Trophoblast cell (in vitro differentiated cells and primary cell): ENCODE measurements at regions not wholly inside any gene's neighbourhood (a gene's known extent, or its start where the extent isn't known, plus 50 kb on each side); places are given as distances from the start of the nearest gene placed in this dataset.

Source experiments
- DNase-seq, 2 donors: peaks; one replicate each; pipeline ENCODE4 v3.0.0-alpha.2; 2016
- H2AFZ ChIP-seq: 2 replicates; pipeline ENCODE4 v1.6.1; 2013; ENCODE audit warnings: low read length, moderate library complexity, mild to moderate bottlenecking; ENCODE audit not compliant: insufficient read depth, poor library complexity
- H2AK5ac ChIP-seq: 2 replicates; pipeline ENCODE4 v1.6.1; 2013; ENCODE audit warnings: mild to moderate bottlenecking, low read length
- H2BK120ac ChIP-seq: 2 replicates; pipeline ENCODE4 v1.6.1; 2013; ENCODE audit warnings: low read length, mild to moderate bottlenecking, moderate library complexity; ENCODE audit not compliant: insufficient read depth, poor library complexity
- H2BK12ac ChIP-seq: 2 replicates; pipeline ENCODE4 v1.6.1; 2013; ENCODE audit warnings: mild to moderate bottlenecking, low read length, moderate library complexity
- H2BK5ac ChIP-seq: 2 replicates; pipeline ENCODE4 v1.6.1; 2013; ENCODE audit warnings: low read length, low read depth, moderate library complexity, mild to moderate bottlenecking; ENCODE audit not compliant: poor library complexity
- H3K14ac ChIP-seq: 2 replicates; pipeline ENCODE4 v1.6.1; 2013; ENCODE audit warnings: mild to moderate bottlenecking, low read length
- H3K18ac ChIP-seq: 2 replicates; pipeline ENCODE4 v1.6.1; 2013; ENCODE audit warnings: mild to moderate bottlenecking, low read length
- H3K23ac ChIP-seq: 2 replicates; pipeline ENCODE4 v1.6.1; 2013; ENCODE audit warnings: low read length
- H3K27ac ChIP-seq: 2 replicates; pipeline ENCODE4 v1.5.1; 2013; ENCODE audit warnings: low read depth, mild to moderate bottlenecking, inconsistent platforms, low read length, moderate library complexity
- H3K27me3 ChIP-seq: 2 replicates; pipeline ENCODE4 v1.6.1; 2013; ENCODE audit warnings: inconsistent platforms, mild to moderate bottlenecking, low read length, moderate library complexity; ENCODE audit not compliant: insufficient read depth
- H3K36me3 ChIP-seq, 2 experiments: 1 replicate in 1 of 2; 2 replicates in 1 of 2; pipeline ENCODE4 v1.6.1; 2013; ENCODE audit warnings: low read length in 2 of 2, mild to moderate bottlenecking in 2 of 2, moderate library complexity in 1 of 2; ENCODE audit not compliant: insufficient read depth in 2 of 2, control insufficient read depth in 1 of 2
- H3K4ac ChIP-seq: 2 replicates; pipeline ENCODE4 v1.6.1; 2013; ENCODE audit warnings: low read depth, mild to moderate bottlenecking, low read length, moderate library complexity
- H3K4me1 ChIP-seq, 2 experiments: 1 replicate in 1 of 2; 2 replicates in 1 of 2; pipeline ENCODE4 v1.6.1; 2013; ENCODE audit warnings: low read length in 2 of 2, mild to moderate bottlenecking in 2 of 2, moderate library complexity in 1 of 2; ENCODE audit not compliant: insufficient read depth in 2 of 2, control insufficient read depth in 1 of 2
- H3K4me2 ChIP-seq: 2 replicates; pipeline ENCODE4 v1.6.1; 2013; ENCODE audit warnings: inconsistent platforms, mild to moderate bottlenecking, low read length, moderate library complexity
- H3K4me3 ChIP-seq: 2 replicates; pipeline ENCODE4 v1.5.1; 2013; ENCODE audit warnings: mild to moderate bottlenecking, low read depth, low read length, inconsistent platforms
- H3K79me1 ChIP-seq: one replicate; pipeline ENCODE4 v1.6.1; 2013; ENCODE audit warnings: low read length
- H3K79me2 ChIP-seq: 2 replicates; pipeline ENCODE4 v1.6.1; 2013; ENCODE audit warnings: low read length, mild to moderate bottlenecking; ENCODE audit not compliant: control insufficient read depth, insufficient read depth, poor library complexity
- H3K9ac ChIP-seq: 2 replicates; pipeline ENCODE4 v1.6.1; 2013; ENCODE audit warnings: mild to moderate bottlenecking, low read length
- H3K9me3 ChIP-seq: 2 replicates; pipeline ENCODE4 v1.6.1; 2013; ENCODE audit warnings: low read depth, mild to moderate bottlenecking, control low read depth, inconsistent platforms, low read length; ENCODE audit not compliant: insufficient read depth
- H4K12ac ChIP-seq: 2 replicates; pipeline ENCODE4 v1.6.1; 2013; ENCODE audit warnings: low read depth, mild to moderate bottlenecking, low read length, moderate library complexity
- H4K8ac ChIP-seq: 2 replicates; pipeline ENCODE4 v1.6.1; 2013; ENCODE audit warnings: low read depth, mild to moderate bottlenecking, low read length, moderate library complexity
- H4K91ac ChIP-seq: one replicate; pipeline ENCODE4 v1.6.1; 2013; ENCODE audit warnings: low read depth, mild to moderate bottlenecking, low read length, moderate library complexity
- WGBS: extraction: QIAGEN DNeasy Blood & Tissue Kit; methylation state at CpG from one replicate; pipeline ENCODE4 v1.1.7; 2013; ENCODE audit warnings: missing lambda C conversion rate; ENCODE audit not compliant: insufficient read length, insufficient coverage; ENCODE audit errors: extremely low coverage; 5-methylcytosine and 5-hydroxymethylcytosine counted together

- no peak overlapping the region for H4K12ac ChIP-seq
- no peak overlapping the region for H2BK12ac ChIP-seq
- H3K27ac ChIP-seq, result no peak overlapping the region
- no peak overlapping the region for H2AFZ ChIP-seq
- H3K9me3 ChIP-seq, result no peaks in the 10 kb centered on the region
- no peak overlapping the region for H3K18ac ChIP-seq
- no peak overlapping the region for H3K9ac ChIP-seq
- H2AK5ac ChIP-seq, result no peak overlapping the region
- no peaks in the 10 kb centered on the region for H3K36me3 ChIP-seq
- H3K23ac ChIP-seq, result no peak overlapping the region
- H2BK5ac ChIP-seq, result no peak overlapping the region
- no peak overlapping the region for H3K14ac ChIP-seq
- no peak overlapping the region for H3K4me2 ChIP-seq
- H3K4me3 ChIP-seq, result no peak overlapping the region
- peaks cover under 1 to 1% of the 10 kb centered on the region in 2 experiments for H3K4me1 ChIP-seq
- H3K79me1 ChIP-seq, result no peaks in the 10 kb centered on the region
- DNase-seq, result no peak
- no peak overlapping the region for H4K91ac ChIP-seq
- no peak overlapping the region for H3K4ac ChIP-seq
- no peaks in the 10 kb centered on the region for H3K27me3 ChIP-seq
- no peak overlapping the region for H4K8ac ChIP-seq
- H3K79me2 ChIP-seq, result no peaks in the 10 kb centered on the region
- H2BK120ac ChIP-seq, result no peak overlapping the region
These were observed 279.7 kb downstream of the OSR1 start for GRCh38 chr2:19078709-19079108.

- no CpG with 5 or more reads among the region's 4 CpGs for WGBS
- Histone ChIP-seq H3K4me3 (no peak overlapping the region), H2BK5ac (no peak overlapping the region)
These were observed 284.9 kb downstream of the OSR1 start for GRCh38 chr2:19073522-19073921.

GRCh38 chr2:19072161-19072560 lies 286.3 kb downstream of the OSR1 start:
- DNase-seq, result no peak
- no peak overlapping the region for H4K12ac ChIP-seq
- H2BK5ac ChIP-seq, result no peak overlapping the region
- H3K23ac ChIP-seq, result no peak overlapping the region
- H3K36me3 ChIP-seq, result no peaks in the 10 kb centered on the region
- no peaks in the 10 kb centered on the region for H3K79me2 ChIP-seq
- no peak overlapping the region for H2BK12ac ChIP-seq
- peaks cover 6% of the 10 kb centered on the region in 2 experiments for H3K4me1 ChIP-seq
- no peak overlapping the region for H2AFZ ChIP-seq
- no peak overlapping the region for H2BK120ac ChIP-seq
- no peak overlapping the region for H3K27ac ChIP-seq
- no peak overlapping the region for H3K9ac ChIP-seq
- H3K79me1 ChIP-seq, result no peaks in the 10 kb centered on the region
- no peak overlapping the region for H4K91ac ChIP-seq
- WGBS, result no CpG with 5 or more reads among the region's 2 CpGs
- H4K8ac ChIP-seq, result no peak overlapping the region
- no peak overlapping the region for H3K14ac ChIP-seq
- H3K27me3 ChIP-seq, result no peaks in the 10 kb centered on the region
- H2AK5ac ChIP-seq, result no peak overlapping the region
- H3K18ac ChIP-seq, result no peak overlapping the region
- H3K9me3 ChIP-seq, result no peaks in the 10 kb centered on the region
- H3K4me3 ChIP-seq, result no peak overlapping the region
- H3K4ac ChIP-seq, result no peak overlapping the region
- no peak overlapping the region for H3K4me2 ChIP-seq

More at GRCh38 chr2:19073522-19073921, 284.9 kb downstream of the OSR1 start:
- Histone ChIP-seq H3K14ac (no peak overlapping the region), H3K18ac (no peak overlapping the region), H3K4ac (no peak overlapping the region), H3K9ac (no peak overlapping the region), H4K8ac (no peak overlapping the region), H3K79me1 (no peaks in the 10 kb centered on the region), H3K4me2 (no peak overlapping the region), H4K12ac (no peak overlapping the region), H3K4me1 (peaks cover 6% of the 10 kb centered on the region in 2 experiments), H3K36me3 (no peaks in the 10 kb centered on the region), H2AK5ac (no peak overlapping the region), H3K27me3 (no peaks in the 10 kb centered on the region), H2AFZ (no peak overlapping the region), H3K27ac (no peak overlapping the region), H3K23ac (no peak overlapping the region), H4K91ac (no peak overlapping the region), H2BK12ac (no peak overlapping the region), H2BK120ac (no peak overlapping the region), H3K9me3 (no peaks in the 10 kb centered on the region), H3K79me2 (no peaks in the 10 kb centered on the region)
- DNase-seq, result peak; percentile 27 to 45

- peaks cover 6% of the 10 kb centered on the region in 2 experiments for H3K4me1 ChIP-seq
- H2BK120ac ChIP-seq, result no peak overlapping the region
- H3K27me3 ChIP-seq, result no peaks in the 10 kb centered on the region
- no peak overlapping the region for H2BK12ac ChIP-seq
- no peak overlapping the region for H2AK5ac ChIP-seq
- H3K14ac ChIP-seq, result no peak overlapping the region
- H2BK5ac ChIP-seq, result no peak overlapping the region
- H3K79me1 ChIP-seq, result no peaks in the 10 kb centered on the region
- no peak overlapping the region for H3K4me2 ChIP-seq
- no peaks in the 10 kb centered on the region for H3K9me3 ChIP-seq
- no peak overlapping the region for H4K8ac ChIP-seq
- no peak for DNase-seq
- WGBS, result no CpG with 5 or more reads among the region's 4 CpGs
- no peak overlapping the region for H4K91ac ChIP-seq
- no peak overlapping the region for H3K4ac ChIP-seq
- H3K79me2 ChIP-seq, result no peaks in the 10 kb centered on the region
- H3K27ac ChIP-seq, result no peak overlapping the region
- no peak overlapping the region for H3K23ac ChIP-seq
- no peak overlapping the region for H3K4me3 ChIP-seq
- no peak overlapping the region for H4K12ac ChIP-seq
- H3K18ac ChIP-seq, result no peak overlapping the region
- H2AFZ ChIP-seq, result no peak overlapping the region
- H3K36me3 ChIP-seq, result no peaks in the 10 kb centered on the region
- H3K9ac ChIP-seq, result no peak overlapping the region
These were observed 287.5 kb downstream of the OSR1 start for GRCh38 chr2:19070886-19071285.
